ENCODE measurements at regions not wholly inside any gene's neighbourhood (a gene's known extent, or its start where the extent isn't known, plus 50 kb on each side); places are given as distances from the start of the nearest gene placed in this dataset.

DNA sequence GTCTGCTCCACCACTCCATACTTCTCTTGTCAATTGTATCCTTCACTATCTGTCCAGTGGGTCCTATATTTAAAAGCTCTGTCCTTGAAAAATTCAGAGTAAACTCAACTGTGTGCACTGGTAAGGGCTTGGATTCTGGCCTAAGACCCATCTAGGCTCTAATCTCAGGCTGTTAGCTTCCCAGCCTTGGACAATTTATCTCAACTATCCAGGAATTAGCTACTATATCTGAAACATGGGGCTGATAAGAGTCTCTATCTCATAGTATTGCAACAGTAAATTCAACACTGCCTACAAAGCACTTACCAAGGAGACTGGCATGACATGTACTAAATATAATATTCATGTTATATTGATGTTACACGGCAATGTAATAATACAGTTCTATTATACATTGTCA is 303.4 kb downstream of the XPNPEP1 start:
- no peak for TF ChIP-seq EP300 (conservative IDR thresholded peaks at IDR 0.05; ENCODE audit: poor library complexity, severe bottlenecking)
- TF ChIP-seq CTCF (IDR thresholded peaks at IDR 0.05; ENCODE audit: poor library complexity, severe bottlenecking), result no peak
- no peak for TF ChIP-seq RAD21 (conservative IDR thresholded peaks at IDR 0.05)
- TF ChIP-seq SMC3 (conservative IDR thresholded peaks at IDR 0.05; ENCODE audit: poor library complexity), result no peak
